Endodermal cell (in vitro differentiated cells): ENCODE measurements at regions not wholly inside any gene's neighbourhood (a gene's known extent, or its start where the extent isn't known, plus 50 kb on each side); places are given as distances from the start of the nearest gene placed in this dataset.

Experiments
- DNase-seq: peaks from one replicate; pipeline ENCODE4 v3.0.0-alpha.2; 2017
- H3K27ac ChIP-seq: 2 replicates; pipeline ENCODE4 v1.5.1; 2013; ENCODE audit warnings: mild to moderate bottlenecking, low read depth, low read length, moderate library complexity
- H3K27me3 ChIP-seq: 2 replicates; pipeline ENCODE4 v1.6.1; 2013; ENCODE audit warnings: mild to moderate bottlenecking, low read length, moderate library complexity; ENCODE audit not compliant: insufficient read depth, control insufficient read depth, poor library complexity, severe bottlenecking
- H3K36me3 ChIP-seq: 2 replicates; pipeline ENCODE4 v1.7.0; 2013; ENCODE audit warnings: mild to moderate bottlenecking, low read length, moderate library complexity; ENCODE audit not compliant: control insufficient read depth, insufficient read depth
- H3K4me1 ChIP-seq: one replicate; pipeline ENCODE4 v1.7.0; 2013; ENCODE audit warnings: low read length; ENCODE audit not compliant: control insufficient read depth, insufficient read depth
- H3K4me3 ChIP-seq: 2 replicates; pipeline ENCODE4 v1.5.1; 2013; ENCODE audit warnings: mild to moderate bottlenecking, low read length, moderate library complexity
- H3K9ac ChIP-seq: 2 replicates; pipeline ENCODE4 v1.6.1; 2013; ENCODE audit warnings: mild to moderate bottlenecking, low read length, moderate library complexity; ENCODE audit not compliant: poor library complexity, severe bottlenecking; ENCODE audit errors: extremely low read depth
- H3K9me3 ChIP-seq: 2 replicates; pipeline ENCODE4 v1.6.1; 2013; ENCODE audit warnings: mild to moderate bottlenecking, low read length, moderate library complexity; ENCODE audit not compliant: control insufficient read depth
- H3K27ac Mint-ChIP-seq: 2 replicates; pipeline ENCODE4 v1.8.0; 2020; ENCODE audit warnings: mixed read lengths
- H3K27me3 Mint-ChIP-seq: 2 replicates; pipeline ENCODE4 v1.8.0; 2021; ENCODE audit warnings: mild to moderate bottlenecking, mixed read lengths; ENCODE audit not compliant: insufficient read depth
- H3K36me3 Mint-ChIP-seq: 2 replicates; pipeline ENCODE4 v1.8.0; 2020; ENCODE audit warnings: low read depth, mixed read lengths
- H3K4me1 Mint-ChIP-seq: 2 replicates; pipeline ENCODE4 v1.8.0; 2020; ENCODE audit warnings: mixed read lengths
- H3K4me3 Mint-ChIP-seq: 2 replicates; pipeline ENCODE4 v1.8.0; 2020; ENCODE audit warnings: mild to moderate bottlenecking, moderate library complexity, mixed read lengths
- H3K9me3 Mint-ChIP-seq: 2 replicates; pipeline ENCODE4 v1.8.0; 2020; ENCODE audit warnings: mild to moderate bottlenecking, mixed read lengths
- WGBS, 2 experiments: methylation state at CpG; one replicate each; pipeline versions ENCODE4 v1.1.5 to v1.1.7; 2013; ENCODE audit warnings: missing lambda C conversion rate in 2 of 2, mixed read lengths in 1 of 2; ENCODE audit not compliant: insufficient coverage in 1 of 2, insufficient read length in 1 of 2; 5-methylcytosine and 5-hydroxymethylcytosine counted together
- TF ChIP-seq, protein P1 (sequence below): fragments of 200-600 bp; sonication (generic); conservative IDR thresholded peaks from 2 replicates; pipeline ENCODE4 v1.5.0; 2021; ENCODE audit warnings: antibody characterized with exemption, mild to moderate bottlenecking

DNA sequence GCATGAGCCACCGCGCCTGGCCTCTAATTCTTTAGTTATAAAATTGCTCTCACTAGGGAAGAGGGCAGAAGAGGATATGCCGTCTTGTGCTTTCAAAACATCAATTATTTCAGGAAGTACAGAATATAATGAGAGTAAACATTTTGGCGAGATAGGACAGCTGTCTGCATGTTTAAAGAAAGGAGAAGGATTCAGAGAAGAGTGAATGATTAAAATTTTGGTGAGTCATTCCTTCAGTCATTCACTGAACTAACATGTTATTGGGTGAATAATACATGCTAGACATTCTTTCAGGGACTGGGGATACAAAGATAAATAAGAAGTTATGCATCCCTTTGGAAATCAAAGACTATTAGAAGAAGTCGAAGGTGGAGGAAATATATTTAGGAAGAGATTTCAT is 590.3 kb upstream of the GOT2 start:
- H3K27ac Mint-ChIP-seq = no peak overlapping the region

DNA sequence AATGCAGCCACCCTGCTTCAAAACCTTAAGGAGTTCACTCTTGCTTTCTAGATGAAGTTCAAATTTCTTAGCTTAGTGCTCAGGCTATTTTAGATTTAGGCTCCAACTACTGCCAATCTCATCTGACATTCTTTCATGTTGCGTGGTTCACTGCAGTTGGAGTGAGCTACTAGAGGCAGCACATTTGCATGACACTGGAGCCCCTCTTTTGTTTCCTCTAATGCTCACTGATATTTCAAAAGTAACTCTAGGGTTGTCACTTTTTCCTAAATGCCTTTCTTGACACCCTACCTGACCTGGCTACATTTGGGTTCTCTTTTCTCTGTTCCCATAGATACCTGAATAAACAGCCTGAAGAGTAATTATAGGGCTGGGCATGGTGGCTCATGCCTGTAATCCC is 586.5 kb upstream of the GOT2 start:
- 78 to 85% methylated on average over 1 of the region's 1 CpG for WGBS, 2 experiments

More for the DNA sequence above, 590.3 kb upstream of the GOT2 start:
- TF ChIP-seq, protein P1, sequence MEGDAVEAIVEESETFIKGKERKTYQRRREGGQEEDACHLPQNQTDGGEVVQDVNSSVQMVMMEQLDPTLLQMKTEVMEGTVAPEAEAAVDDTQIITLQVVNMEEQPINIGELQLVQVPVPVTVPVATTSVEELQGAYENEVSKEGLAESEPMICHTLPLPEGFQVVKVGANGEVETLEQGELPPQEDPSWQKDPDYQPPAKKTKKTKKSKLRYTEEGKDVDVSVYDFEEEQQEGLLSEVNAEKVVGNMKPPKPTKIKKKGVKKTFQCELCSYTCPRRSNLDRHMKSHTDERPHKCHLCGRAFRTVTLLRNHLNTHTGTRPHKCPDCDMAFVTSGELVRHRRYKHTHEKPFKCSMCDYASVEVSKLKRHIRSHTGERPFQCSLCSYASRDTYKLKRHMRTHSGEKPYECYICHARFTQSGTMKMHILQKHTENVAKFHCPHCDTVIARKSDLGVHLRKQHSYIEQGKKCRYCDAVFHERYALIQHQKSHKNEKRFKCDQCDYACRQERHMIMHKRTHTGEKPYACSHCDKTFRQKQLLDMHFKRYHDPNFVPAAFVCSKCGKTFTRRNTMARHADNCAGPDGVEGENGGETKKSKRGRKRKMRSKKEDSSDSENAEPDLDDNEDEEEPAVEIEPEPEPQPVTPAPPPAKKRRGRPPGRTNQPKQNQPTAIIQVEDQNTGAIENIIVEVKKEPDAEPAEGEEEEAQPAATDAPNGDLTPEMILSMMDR = no peak
- H3K9ac ChIP-seq = no peak overlapping the region
- DNase-seq = no peak
- no peaks in the 10 kb centered on the region for H3K9me3 ChIP-seq
- H3K4me3 ChIP-seq = no peak overlapping the region
- H3K27me3 ChIP-seq = no peaks in the 10 kb centered on the region
- H3K36me3 ChIP-seq = no peaks in the 10 kb centered on the region
- WGBS, 2 experiments = 94 to 100% methylated on average over 5 of the region's 5 CpGs
- Mint-ChIP-seq H3K4me1 (peaks cover 6% of the 10 kb centered on the region), H3K9me3 (no peaks in the 10 kb centered on the region), H3K4me3 (no peak overlapping the region), H3K36me3 (no peaks in the 10 kb centered on the region), H3K27me3 (peaks cover 1% of the 10 kb centered on the region)
- no peaks in the 10 kb centered on the region for H3K4me1 ChIP-seq
- H3K27ac ChIP-seq = no peak overlapping the region

DNA sequence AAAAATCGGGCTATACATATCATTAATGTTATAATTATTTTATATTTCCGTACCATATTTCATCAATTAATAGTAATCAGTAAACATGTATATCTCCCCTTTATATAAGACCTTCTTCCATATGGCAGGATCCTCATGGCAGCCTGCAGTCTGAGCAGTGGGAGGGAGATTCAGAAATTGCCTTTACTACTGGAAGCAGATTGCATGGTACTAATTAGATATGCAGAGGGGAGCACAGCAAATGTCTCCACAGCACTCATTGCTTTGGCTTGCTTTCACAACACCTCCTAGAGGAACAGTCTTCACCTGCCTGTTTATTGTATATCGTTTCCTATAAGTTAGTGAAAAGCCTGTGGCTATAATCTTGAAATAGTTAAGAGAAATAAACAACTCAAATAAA is 585.8 kb upstream of the GOT2 start:
- H3K4me1 ChIP-seq = no peaks in the 10 kb centered on the region
- no peak overlapping the region for H3K9ac ChIP-seq
- no peak for DNase-seq
- H3K9me3 ChIP-seq = no peaks in the 10 kb centered on the region
- H3K27me3 ChIP-seq = no peaks in the 10 kb centered on the region
- H3K9me3 Mint-ChIP-seq = no peaks in the 10 kb centered on the region
- no CpG with 5 or more reads among the region's 3 CpGs for WGBS, 2 experiments
- no peaks in the 10 kb centered on the region for H3K27me3 Mint-ChIP-seq
- H3K36me3 ChIP-seq = no peaks in the 10 kb centered on the region
- no peak overlapping the region for H3K27ac ChIP-seq
- no peaks in the 10 kb centered on the region for H3K4me1 Mint-ChIP-seq
- no peak overlapping the region for H3K4me3 ChIP-seq
- H3K27ac Mint-ChIP-seq = no peak overlapping the region
- H3K36me3 Mint-ChIP-seq = no peaks in the 10 kb centered on the region
- TF ChIP-seq, protein P1 = no peak
- no peak overlapping the region for H3K4me3 Mint-ChIP-seq

More for the DNA sequence above, 586.5 kb upstream of the GOT2 start:
- no peaks in the 10 kb centered on the region for H3K9me3 Mint-ChIP-seq
- no peak overlapping the region for H3K4me3 Mint-ChIP-seq
- TF ChIP-seq, protein P1 = no peak
- no peaks in the 10 kb centered on the region for H3K4me1 Mint-ChIP-seq
- no peak overlapping the region for H3K27ac ChIP-seq
- no peaks in the 10 kb centered on the region for H3K9me3 ChIP-seq
- H3K4me3 ChIP-seq = no peak overlapping the region
- H3K27me3 Mint-ChIP-seq = no peaks in the 10 kb centered on the region
- no peak overlapping the region for H3K9ac ChIP-seq
- H3K36me3 ChIP-seq = no peaks in the 10 kb centered on the region
- no peak overlapping the region for H3K27ac Mint-ChIP-seq
- no peaks in the 10 kb centered on the region for H3K4me1 ChIP-seq
- no peaks in the 10 kb centered on the region for H3K27me3 ChIP-seq
- DNase-seq = no peak
- H3K36me3 Mint-ChIP-seq = no peaks in the 10 kb centered on the region
